ENCODE measurements at regions not wholly inside any gene's neighbourhood (a gene's known extent, or its start where the extent isn't known, plus 50 kb on each side); places are given as distances from the start of the nearest gene placed in this dataset.

GRCh38 chr9:14961372-14962068, 51.3 kb upstream of the FREM1 start:
- FAIRE-seq: no peak

- no peak for FAIRE-seq
Observed at GRCh38 chr9:14960881-14961280, 50.7 kb upstream of the FREM1 start.

Measured in endometrium (tissue), 2 donors.